Thymus (tissue), 11 donors: ENCODE measurements at regions not wholly inside any gene's neighbourhood (a gene's known extent, or its start where the extent isn't known, plus 50 kb on each side); places are given as distances from the start of the nearest gene placed in this dataset.

Experiments used
- DNase-seq, 9 donors: peaks; one replicate each; pipeline ENCODE4 v3.0.0-alpha.2; 2013; ENCODE audit warnings: low spot score in 9 of 9, low read depth in 6 of 9, missing footprints in 1 of 9
- H3K27ac ChIP-seq, 2 donors: one replicate each; pipeline ENCODE4 v1.5.1; 2013; ENCODE audit warnings: control low read depth in 1 of 2, low read depth in 1 of 2, low read length in 1 of 2, mild to moderate bottlenecking in 1 of 2, moderate library complexity in 1 of 2
- H3K27me3 ChIP-seq, 2 donors: one replicate each; pipeline ENCODE4 v1.5.1; 2013; ENCODE audit warnings: low read length in 1 of 2; ENCODE audit not compliant: control insufficient read depth in 2 of 2, insufficient read depth in 1 of 2
- H3K36me3 ChIP-seq, 2 donors: one replicate each; pipeline ENCODE4 v1.5.1; 2013; ENCODE audit warnings: low read length in 1 of 2, mild to moderate bottlenecking in 1 of 2, moderate library complexity in 1 of 2; ENCODE audit not compliant: control insufficient read depth in 2 of 2, insufficient read depth in 2 of 2
- H3K4me1 ChIP-seq, 2 donors: one replicate each; pipeline ENCODE4 v1.5.1; 2013; ENCODE audit warnings: low read length in 2 of 2; ENCODE audit not compliant: control insufficient read depth in 2 of 2, insufficient read depth in 2 of 2
- H3K4me3 ChIP-seq, 2 donors: one replicate each; pipeline ENCODE4 v1.5.1; 2013; ENCODE audit warnings: low read length in 2 of 2, control low read depth in 1 of 2, mild to moderate bottlenecking in 1 of 2
- H3K9me3 ChIP-seq, 2 donors: one replicate each; pipeline ENCODE4 v1.5.1; 2013; ENCODE audit warnings: low read length in 1 of 2, mild to moderate bottlenecking in 1 of 2; ENCODE audit not compliant: control insufficient read depth in 2 of 2, insufficient read depth in 1 of 2
- WGBS: extraction: QIAGEN DNeasy Blood & Tissue Kit; methylation state at CpG from one replicate; pipeline ENCODE4 v1.1.7; 2013; 5-methylcytosine and 5-hydroxymethylcytosine counted together
- donor health status: healthy.

DNA sequence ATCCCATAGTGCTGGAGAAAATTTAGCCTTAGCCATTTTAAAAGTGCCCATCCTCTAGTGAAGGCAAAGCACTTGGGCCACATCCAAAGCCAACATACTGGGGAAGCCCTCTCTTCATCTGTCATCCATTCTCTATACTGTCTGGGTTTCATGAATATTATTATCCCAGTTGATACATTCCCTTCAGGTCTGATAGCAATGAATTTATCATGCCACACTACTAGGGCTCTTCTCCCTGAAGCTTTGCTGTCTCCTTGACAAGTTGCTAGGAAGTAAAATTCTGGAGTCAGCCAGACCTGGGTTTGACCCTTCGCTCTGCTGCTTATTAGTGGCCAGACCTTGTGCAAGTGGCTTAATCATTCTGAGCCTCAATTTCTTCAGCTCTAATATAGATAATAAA, 1041.4 kb upstream of the ADGRL2 start:
- H3K27me3 ChIP-seq = no peaks in the 10 kb centered on the region
- 97% methylated on average over 1 of the region's 1 CpG for WGBS
- H3K27ac ChIP-seq = no peak overlapping the region
- H3K9me3 ChIP-seq = no peaks in the 10 kb centered on the region
- no peaks in the 10 kb centered on the region for H3K36me3 ChIP-seq
- DNase-seq = no peak
- no peaks in the 10 kb centered on the region for H3K4me1 ChIP-seq
- no peak overlapping the region for H3K4me3 ChIP-seq

DNA sequence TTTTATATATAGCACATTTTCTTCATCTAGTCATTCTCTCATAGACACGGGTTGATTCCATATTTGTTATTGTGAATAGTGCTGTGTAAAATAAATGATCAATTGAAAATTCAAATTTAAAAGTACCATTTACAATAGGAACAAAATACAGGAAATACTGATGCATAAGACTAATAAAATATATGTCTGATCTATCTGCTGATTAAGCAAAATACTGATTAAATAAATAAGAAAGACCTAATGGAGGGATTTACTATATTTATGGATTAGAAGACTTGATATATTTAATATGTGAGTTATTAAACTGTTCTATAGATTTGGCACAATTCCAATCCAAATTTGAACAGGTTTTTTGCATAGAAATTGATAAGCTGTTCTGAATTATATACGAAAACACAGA, 1044.8 kb upstream of the ADGRL2 start:
- H3K4me1 ChIP-seq = no peaks in the 10 kb centered on the region
- H3K4me3 ChIP-seq = no peak overlapping the region
- no peak for DNase-seq
- no peak overlapping the region for H3K27ac ChIP-seq
- WGBS = 93% methylated on average over 2 of the region's 2 CpGs
- H3K27me3 ChIP-seq = no peaks in the 10 kb centered on the region
- no peaks in the 10 kb centered on the region for H3K36me3 ChIP-seq
- no peaks in the 10 kb centered on the region for H3K9me3 ChIP-seq

DNA sequence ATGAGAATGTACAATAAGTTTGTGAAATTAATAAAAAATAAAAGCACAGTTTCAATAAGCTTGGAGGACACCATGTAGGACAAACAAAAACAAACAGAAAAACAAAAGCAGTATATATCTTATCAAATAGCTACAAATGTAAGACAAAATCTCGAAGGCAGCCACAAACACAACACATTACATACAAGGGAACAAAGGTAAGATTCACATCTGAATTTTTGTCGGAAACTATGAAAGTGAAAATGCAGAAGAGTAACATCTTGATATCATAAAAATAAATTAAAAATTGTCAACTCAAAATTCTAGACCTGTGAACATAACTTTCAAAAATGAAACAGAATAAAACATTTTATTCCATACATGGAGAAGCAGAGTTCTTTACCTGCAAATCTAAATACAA, 1049.5 kb upstream of the ADGRL2 start:
- Histone ChIP-seq H3K4me1 (no peaks in the 10 kb centered on the region), H3K27me3 (no peaks in the 10 kb centered on the region), H3K9me3 (no peaks in the 10 kb centered on the region), H3K4me3 (no peak overlapping the region), H3K36me3 (no peaks in the 10 kb centered on the region), H3K27ac (no peak overlapping the region)
- WGBS = 94% methylated on average over 2 of the region's 2 CpGs
- no peak for DNase-seq

DNA sequence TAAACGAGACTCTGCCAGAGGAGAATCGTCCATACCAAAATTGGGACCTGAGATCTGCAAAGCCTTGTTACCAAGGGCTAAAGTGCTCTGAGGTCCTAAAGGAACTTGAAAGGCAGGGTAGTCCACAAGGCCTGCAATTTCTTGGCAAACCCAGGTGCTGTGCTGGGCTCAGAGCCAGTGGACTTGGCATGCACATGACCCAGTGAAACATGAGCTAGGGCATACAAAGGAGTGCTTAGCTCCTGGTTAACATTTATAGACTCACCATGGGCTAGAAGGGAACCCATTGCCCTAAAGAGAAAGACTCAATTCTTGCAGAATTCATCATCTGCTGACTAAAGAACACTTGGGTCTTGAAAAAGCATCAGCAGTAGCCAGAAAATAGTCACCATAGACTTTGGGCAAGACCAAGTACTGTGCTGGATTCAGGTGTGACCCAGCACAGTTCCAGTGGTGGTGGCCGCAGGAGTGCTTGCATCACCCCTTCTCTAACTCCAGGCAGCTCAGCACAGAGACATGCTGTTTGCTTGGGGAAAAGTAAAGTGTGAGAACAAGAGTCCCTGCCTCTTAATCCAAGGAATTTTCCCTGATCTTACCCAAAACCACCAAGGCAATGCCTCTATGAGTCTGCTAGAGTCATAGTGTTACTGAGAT, 1069.4 kb upstream of the ADGRL2 start:
- Histone ChIP-seq H3K27me3 (no peaks in the 10 kb centered on the region), H3K27ac (no peak overlapping the region), H3K36me3 (no peaks in the 10 kb centered on the region), H3K4me3 (no peak overlapping the region), H3K4me1 (no peaks in the 10 kb centered on the region), H3K9me3 (no peaks in the 10 kb centered on the region)
- 89% methylated on average over 3 of the region's 3 CpGs for WGBS
- no peak for DNase-seq

DNA sequence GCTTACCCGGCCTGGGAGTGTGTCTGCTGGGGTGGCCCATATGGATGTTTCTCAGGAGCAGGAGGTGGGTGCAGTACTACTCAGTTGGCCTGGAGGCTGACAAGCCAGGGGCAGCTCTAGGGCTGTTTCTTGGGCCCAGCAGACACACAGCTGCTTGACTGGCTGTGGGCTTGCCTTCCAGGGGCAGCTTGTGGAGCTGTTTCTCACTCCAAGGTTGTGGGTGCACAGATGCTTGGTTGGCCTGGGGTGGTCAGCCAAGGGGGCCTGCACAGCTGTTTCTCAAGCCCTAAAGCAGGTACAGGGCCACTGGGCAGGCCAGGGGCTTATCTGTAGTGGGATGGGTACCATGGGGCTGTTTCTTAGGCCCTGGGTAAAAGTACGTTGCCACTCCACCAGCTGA, 1078.1 kb upstream of the ADGRL2 start:
- Histone ChIP-seq H3K4me3 (no peak overlapping the region), H3K9me3 (peaks cover 2 to 11% of the 10 kb centered on the region in 2 donors), H3K4me1 (no peaks in the 10 kb centered on the region), H3K36me3 (no peaks in the 10 kb centered on the region), H3K27ac (no peak overlapping the region), H3K27me3 (no peaks in the 10 kb centered on the region)
- WGBS = 91% methylated on average over 2 of the region's 2 CpGs
- DNase-seq = no peak

DNA sequence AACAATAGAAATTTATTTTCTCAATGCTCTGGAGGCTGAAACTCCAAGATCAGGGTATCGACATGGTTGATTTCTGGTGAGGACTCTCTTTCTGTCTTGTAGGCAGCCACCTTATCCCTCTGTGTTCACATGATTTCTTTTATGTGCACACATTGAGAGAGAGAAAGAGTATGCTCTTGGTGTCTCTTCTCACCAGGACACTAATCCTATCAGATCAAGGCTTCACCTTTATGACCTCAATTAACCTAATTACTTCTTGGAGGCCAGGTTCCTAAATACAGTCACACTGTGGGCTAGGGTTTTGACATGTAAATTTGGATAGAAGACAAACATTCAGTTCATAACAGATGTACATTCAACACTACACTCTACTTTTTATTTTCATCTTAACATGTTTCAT, 1094.2 kb upstream of the ADGRL2 start:
- no peaks in the 10 kb centered on the region for H3K27me3 ChIP-seq
- no peak overlapping the region for H3K4me3 ChIP-seq
- no peak for DNase-seq
- WGBS = 89% methylated on average over 1 of the region's 1 CpG
- H3K36me3 ChIP-seq = no peaks in the 10 kb centered on the region
- H3K9me3 ChIP-seq = no peaks in the 10 kb centered on the region
- H3K27ac ChIP-seq = no peak overlapping the region
- H3K4me1 ChIP-seq = no peaks in the 10 kb centered on the region

DNA sequence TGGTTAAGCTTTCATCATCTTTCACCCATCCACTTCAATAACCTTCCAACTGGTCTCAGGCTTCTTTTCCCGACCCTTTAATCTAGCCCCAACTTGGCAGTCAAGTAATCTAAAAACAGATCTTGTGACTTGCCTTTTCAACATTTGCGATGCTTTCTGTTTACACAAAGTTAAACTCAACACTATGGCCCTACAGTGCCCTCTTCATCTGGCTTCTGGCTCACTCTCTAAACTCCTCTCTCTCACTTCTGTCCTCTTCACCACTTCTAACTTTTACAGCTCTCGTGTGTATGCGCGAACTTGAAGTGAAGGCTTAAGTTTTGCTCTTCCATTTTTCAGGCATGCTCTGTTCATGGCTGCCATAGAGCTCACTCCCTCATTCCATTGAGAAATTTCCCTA, 1122.3 kb upstream of the ADGRL2 start:
- no peaks in the 10 kb centered on the region for H3K36me3 ChIP-seq
- H3K27me3 ChIP-seq = no peaks in the 10 kb centered on the region
- H3K4me1 ChIP-seq = no peaks in the 10 kb centered on the region
- H3K4me3 ChIP-seq = no peak overlapping the region
- no peak overlapping the region for H3K27ac ChIP-seq
- 96% methylated on average over 5 of the region's 5 CpGs for WGBS
- DNase-seq = no peak
- H3K9me3 ChIP-seq = no peaks in the 10 kb centered on the region

DNA sequence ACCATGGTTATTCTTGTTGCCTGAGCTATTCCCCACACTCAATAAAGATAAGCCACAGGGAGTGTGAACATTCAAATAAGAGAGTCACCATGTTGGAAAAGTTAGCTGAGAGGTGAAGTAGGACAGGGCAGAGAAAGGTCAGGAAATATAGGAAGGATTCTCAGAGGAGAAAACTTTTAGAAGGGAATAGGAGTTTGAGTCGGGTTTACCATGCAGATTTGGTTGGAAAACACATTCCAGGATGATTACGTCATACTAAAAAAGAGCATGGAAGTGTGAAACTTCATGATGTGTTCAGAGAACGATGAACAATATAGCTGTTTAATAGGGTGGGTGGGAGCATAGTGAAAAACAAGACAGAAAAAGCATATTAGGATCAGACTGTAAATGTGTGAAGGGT, 1125.3 kb upstream of the ADGRL2 start:
- no peaks in the 10 kb centered on the region for H3K4me1 ChIP-seq
- no peaks in the 10 kb centered on the region for H3K9me3 ChIP-seq
- no peaks in the 10 kb centered on the region for H3K27me3 ChIP-seq
- H3K27ac ChIP-seq = no peak overlapping the region
- no peak overlapping the region for H3K4me3 ChIP-seq
- no peaks in the 10 kb centered on the region for H3K36me3 ChIP-seq
- WGBS = 83% methylated on average over 3 of the region's 3 CpGs
- DNase-seq = no peak

DNA sequence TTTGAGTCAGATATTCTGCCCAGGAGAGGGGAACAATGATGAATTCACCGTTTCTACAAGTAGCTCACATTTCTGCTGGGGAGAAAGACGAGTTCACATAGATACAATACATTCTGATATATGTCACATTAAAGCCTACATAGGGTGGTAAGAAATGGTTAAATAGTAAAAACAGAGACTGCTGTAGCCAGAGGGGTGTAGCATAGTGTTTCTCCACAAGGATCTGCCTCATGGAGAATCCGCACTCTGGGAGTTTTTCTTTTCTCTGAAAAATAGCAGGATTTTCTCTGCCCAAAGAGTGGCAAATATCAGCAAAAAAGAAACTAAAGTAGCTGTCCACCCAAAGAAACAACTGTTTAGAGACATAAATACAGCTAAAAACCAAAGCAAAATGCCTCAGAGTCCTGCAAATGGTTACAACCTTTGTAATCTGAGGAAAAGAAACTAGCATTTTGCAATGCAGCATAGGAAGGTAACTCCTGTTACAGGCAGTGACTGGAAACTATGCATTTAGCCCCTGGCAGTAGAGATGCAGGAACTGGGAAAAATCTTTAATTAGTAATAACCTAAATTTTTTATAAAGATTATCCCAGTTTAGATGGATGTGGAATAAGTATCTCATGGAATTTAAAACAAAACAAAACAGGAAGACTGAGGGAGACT, 1126.7 kb upstream of the ADGRL2 start:
- no peaks in the 10 kb centered on the region for H3K9me3 ChIP-seq
- no peaks in the 10 kb centered on the region for H3K4me1 ChIP-seq
- no peak overlapping the region for H3K27ac ChIP-seq
- H3K4me3 ChIP-seq = no peak overlapping the region
- DNase-seq = no peak
- no peaks in the 10 kb centered on the region for H3K27me3 ChIP-seq
- no peaks in the 10 kb centered on the region for H3K36me3 ChIP-seq
- WGBS = 81% methylated on average over 3 of the region's 3 CpGs
